Caco-2 (cell line): ENCODE measurements at regions not wholly inside any gene's neighbourhood (a gene's known extent, or its start where the extent isn't known, plus 50 kb on each side); places are given as distances from the start of the nearest gene placed in this dataset.

Experiments
- BruUV-seq: library from RNA; stranded (reverse); fragments of 400-500 nt; replicated peaks from 2 replicates; lab custom pipeline; 2021; lab: Mats Ljungman, UMichigan
- CTCF ChIA-PET: fragments of 300-600 bp; sonication (Branson Sonifier 250); formaldehyde crosslinking; loops from one replicate; lab custom pipeline; 2022; ENCODE audit warnings: antibody characterized with exemption; lab: Charles Lee
- POLR2A ChIA-PET: fragments of 300-600 bp; sonication (Branson Sonifier 250); formaldehyde crosslinking; loops from one replicate; lab custom pipeline; 2022; ENCODE audit warnings: antibody characterized with exemption; lab: Charles Lee
- DNase-seq, 2 experiments: peaks; one replicate each; pipeline versions ENCODE4 v3.0.0 to v3.0.0-alpha.2; 2020 to 2022
- H3K27me3 ChIP-seq: replicated peaks from 2 replicates; pipeline ENCODE4 v1.6.0; 2011; ENCODE audit warnings: low read length; ENCODE audit not compliant: control insufficient read depth, insufficient read depth
- H3K36me3 ChIP-seq: 2 replicates; pipeline ENCODE4 v1.5.1; 2011; ENCODE audit warnings: low read length; ENCODE audit not compliant: control insufficient read depth, insufficient read depth
- H3K4me1 ChIP-seq: fragments of 250-450 bp; sonication (Bioruptor Pico); 2 replicates; pipeline ENCODE4 v1.5.1; 2020; ENCODE audit warnings: mild to moderate bottlenecking
- H3K4me3 ChIP-seq: 2 replicates; pipeline ENCODE4 v1.5.1; 2011; ENCODE audit warnings: low read depth, mild to moderate bottlenecking, control low read depth, low read length
- H3K9me3 ChIP-seq: fragments of 250-450 bp; sonication (Bioruptor Pico); 2 replicates; pipeline ENCODE4 v1.5.1; 2020; ENCODE audit warnings: mild to moderate bottlenecking, moderate library complexity
- H3K27ac Mint-ChIP-seq: one replicate; pipeline ENCODE4 v1.8.0; 2022; ENCODE audit warnings: mixed read lengths; ENCODE audit not compliant: unreplicated experiment
- H3K27me3 Mint-ChIP-seq: one replicate; pipeline ENCODE4 v1.8.0; 2022; ENCODE audit warnings: mixed read lengths; ENCODE audit not compliant: insufficient read depth, unreplicated experiment
- H3K36me3 Mint-ChIP-seq: one replicate; pipeline ENCODE4 v1.8.0; 2022; ENCODE audit warnings: mild to moderate bottlenecking, mixed read lengths; ENCODE audit not compliant: insufficient read depth, unreplicated experiment
- H3K4me1 Mint-ChIP-seq: one replicate; pipeline ENCODE4 v1.8.0; 2022; ENCODE audit warnings: low read depth, mixed read lengths; ENCODE audit not compliant: unreplicated experiment
- H3K4me3 Mint-ChIP-seq: one replicate; pipeline ENCODE4 v1.8.0; 2022; ENCODE audit warnings: mild to moderate bottlenecking, moderate library complexity, mixed read lengths; ENCODE audit not compliant: unreplicated experiment
- H3K9me3 Mint-ChIP-seq: one replicate; pipeline ENCODE4 v1.8.0; 2022; ENCODE audit warnings: mixed read lengths; ENCODE audit not compliant: unreplicated experiment
- intact Hi-C: fragments of 100-400 bp; cut with micrococcal nuclease; formaldehyde crosslinking; loops from one replicate; pipeline ENCODE4 v1.10.0; 2022; ENCODE audit not compliant: unreplicated experiment
- TF ChIP-seq, protein P1 (sequence below), 2 experiments: fragments of 200-600 bp in 1 of 2; IDR thresholded peaks; 1 replicate in 1 of 2; 2 replicates in 1 of 2; pipeline versions ENCODE4 v1.5.1 to v1.8.0; 2011 to 2022; ENCODE audit warnings: antibody characterized with exemption in 1 of 2, control low read depth in 1 of 2, inconsistent platforms in 1 of 2, low read depth in 1 of 2, low read length in 1 of 2, mild to moderate bottlenecking in 1 of 2, moderate library complexity in 1 of 2; ENCODE audit not compliant: insufficient read depth in 1 of 2, severe bottlenecking in 1 of 2, unreplicated experiment in 1 of 2

DNA sequence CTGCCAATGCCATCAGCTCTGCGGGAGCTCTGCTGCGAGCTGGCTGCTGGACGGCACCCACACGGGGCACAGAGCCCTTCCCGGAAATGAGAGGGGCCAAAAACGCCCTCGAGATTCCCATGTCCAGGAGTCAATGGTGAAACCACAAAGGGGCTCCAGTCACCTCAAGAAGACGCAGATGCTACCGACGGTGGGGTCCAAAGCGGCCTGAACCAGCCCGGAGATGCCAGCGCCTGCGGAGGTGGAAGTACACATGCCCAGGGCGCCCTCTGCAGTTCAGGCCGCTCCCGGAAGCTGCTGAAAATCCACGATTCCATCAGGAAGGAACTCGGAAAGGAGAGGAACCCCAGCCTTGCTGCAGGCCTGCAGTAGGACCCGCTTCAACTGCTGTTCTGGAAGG is 82.4 kb upstream of the SELENOP start:
- H3K27me3 ChIP-seq = no peaks in the 10 kb centered on the region
- DNase-seq = no peak
- intact Hi-C loops = no loop called here
- Mint-ChIP-seq H3K4me1 (no peaks in the 10 kb centered on the region), H3K36me3 (no peaks in the 10 kb centered on the region), H3K4me3 (no peak overlapping the region), H3K27me3 (no peaks in the 10 kb centered on the region), H3K9me3 (peaks cover 10% of the 10 kb centered on the region), H3K27ac (no peak overlapping the region)
- ChIA-PET POLR2A (no interaction called here), CTCF (no interaction called here)
- no TSS peak for BruUV-seq
- no peaks in the 10 kb centered on the region for H3K36me3 ChIP-seq
- H3K9me3 ChIP-seq = no peaks in the 10 kb centered on the region
- TF ChIP-seq, protein P1, sequence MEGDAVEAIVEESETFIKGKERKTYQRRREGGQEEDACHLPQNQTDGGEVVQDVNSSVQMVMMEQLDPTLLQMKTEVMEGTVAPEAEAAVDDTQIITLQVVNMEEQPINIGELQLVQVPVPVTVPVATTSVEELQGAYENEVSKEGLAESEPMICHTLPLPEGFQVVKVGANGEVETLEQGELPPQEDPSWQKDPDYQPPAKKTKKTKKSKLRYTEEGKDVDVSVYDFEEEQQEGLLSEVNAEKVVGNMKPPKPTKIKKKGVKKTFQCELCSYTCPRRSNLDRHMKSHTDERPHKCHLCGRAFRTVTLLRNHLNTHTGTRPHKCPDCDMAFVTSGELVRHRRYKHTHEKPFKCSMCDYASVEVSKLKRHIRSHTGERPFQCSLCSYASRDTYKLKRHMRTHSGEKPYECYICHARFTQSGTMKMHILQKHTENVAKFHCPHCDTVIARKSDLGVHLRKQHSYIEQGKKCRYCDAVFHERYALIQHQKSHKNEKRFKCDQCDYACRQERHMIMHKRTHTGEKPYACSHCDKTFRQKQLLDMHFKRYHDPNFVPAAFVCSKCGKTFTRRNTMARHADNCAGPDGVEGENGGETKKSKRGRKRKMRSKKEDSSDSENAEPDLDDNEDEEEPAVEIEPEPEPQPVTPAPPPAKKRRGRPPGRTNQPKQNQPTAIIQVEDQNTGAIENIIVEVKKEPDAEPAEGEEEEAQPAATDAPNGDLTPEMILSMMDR (IDR thresholded peaks at IDR 0.05; ENCODE audit: insufficient read depth in 1 of 2, low read depth in 1 of 2, low read length in 1 of 2, severe bottlenecking in 1 of 2, unreplicated experiment in 1 of 2) = peak in 1 of 2 experiments; percentile 2
- peaks cover under 1% of the 10 kb centered on the region; the same call in 1 of the 2 replicates for H3K4me1 ChIP-seq
- no peak overlapping the region for H3K4me3 ChIP-seq

GRCh38 chr5:42889311-42889933 is 77.7 kb upstream of the SELENOP start:
- Mint-ChIP-seq H3K27me3 (no peaks in the 10 kb centered on the region), H3K9me3 (no peaks in the 10 kb centered on the region), H3K4me1 (peaks cover 8% of the 10 kb centered on the region), H3K36me3 (no peaks in the 10 kb centered on the region), H3K4me3 (no peak overlapping the region), H3K27ac (no peak overlapping the region)
- H3K4me3 ChIP-seq = no peak overlapping the region
- DNase-seq = peak; percentile 78 to 83
- intact Hi-C loops = loop anchor here (1.0 to 10.0 kb wide), 8 partner anchors 121 to 1033 kb away; partner anchors contain the start of genes FBXO4 and GHR
- H3K36me3 ChIP-seq = no peaks in the 10 kb centered on the region
- no TSS peak for BruUV-seq
- CTCF ChIA-PET = interaction anchor here (0.6 to 1.6 kb wide), 27 partner anchors 10 to 1033 kb away, joined by 3 to 17 read pairs (median 3); partner anchors contain the start of genes GHR and SELENOP
- peaks cover 32% of the 10 kb centered on the region for H3K4me1 ChIP-seq
- no peaks in the 10 kb centered on the region for H3K9me3 ChIP-seq
- no peaks in the 10 kb centered on the region for H3K27me3 ChIP-seq
- TF ChIP-seq, protein P1 (IDR thresholded peaks at IDR 0.05; ENCODE audit: insufficient read depth in 1 of 2, low read depth in 1 of 2, low read length in 1 of 2, severe bottlenecking in 1 of 2, unreplicated experiment in 1 of 2) = peak; percentile 91
- POLR2A ChIA-PET = interaction anchor here (0.7 kb wide), 1 partner anchor 34 kb away, joined by 3 read pairs; no protein-coding TSS in a partner anchor

- Mint-ChIP-seq H3K4me1 (peaks cover 8% of the 10 kb centered on the region), H3K9me3 (no peaks in the 10 kb centered on the region), H3K27me3 (no peaks in the 10 kb centered on the region), H3K4me3 (no peak overlapping the region), H3K36me3 (no peaks in the 10 kb centered on the region), H3K27ac (peak overlapping the region; percentile 14)
- intact Hi-C loops = loop anchor here (1.0 to 10.0 kb wide), 8 partner anchors 120 to 1032 kb away; partner anchors contain the start of genes FBXO4 and GHR
- no peak overlapping the region for H3K4me3 ChIP-seq
- peaks cover 32% of the 10 kb centered on the region for H3K4me1 ChIP-seq
- no peak for DNase-seq
- CTCF ChIA-PET = interaction anchor here (0.6 to 1.6 kb wide), 17 partner anchors 14 to 831 kb away, joined by 3 to 17 read pairs (median 3); partner anchors contain the start of genes GHR and SELENOP
- BruUV-seq = no TSS peak
- POLR2A ChIA-PET = no interaction called here
- H3K36me3 ChIP-seq = no peaks in the 10 kb centered on the region
- no peaks in the 10 kb centered on the region for H3K9me3 ChIP-seq
- TF ChIP-seq, protein P1 (IDR thresholded peaks at IDR 0.05; ENCODE audit: insufficient read depth in 1 of 2, low read depth in 1 of 2, low read length in 1 of 2, severe bottlenecking in 1 of 2, unreplicated experiment in 1 of 2) = no peak
- H3K27me3 ChIP-seq = no peaks in the 10 kb centered on the region
Observed at GRCh38 chr5:42888771-42889170, 77.1 kb upstream of the SELENOP start.
